ENCODE measurements at regions not wholly inside any gene's neighbourhood (a gene's known extent, or its start where the extent isn't known, plus 50 kb on each side); places are given as distances from the start of the nearest gene placed in this dataset.

DNA sequence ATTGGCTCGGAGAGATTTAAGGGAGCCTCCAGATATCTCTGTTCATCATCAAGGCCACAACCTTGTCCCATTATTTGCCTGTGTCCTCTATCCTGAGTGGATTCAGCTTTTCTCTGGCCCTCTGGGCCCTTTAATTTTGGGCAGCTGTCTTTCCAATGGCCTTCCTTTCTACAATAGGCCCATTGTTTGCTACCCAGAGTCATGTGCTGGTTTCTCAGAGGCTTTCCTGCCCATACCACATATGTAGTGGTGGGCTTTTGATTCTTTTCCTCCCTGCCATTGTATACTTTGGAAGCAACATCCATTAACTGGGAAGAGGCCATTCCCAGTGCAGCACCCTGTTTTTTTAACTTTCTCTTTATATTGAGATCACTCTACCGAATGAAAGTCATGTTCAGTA is 233.9 kb upstream of the SGCD start (continued):
- TF ChIP-seq, protein P1, sequence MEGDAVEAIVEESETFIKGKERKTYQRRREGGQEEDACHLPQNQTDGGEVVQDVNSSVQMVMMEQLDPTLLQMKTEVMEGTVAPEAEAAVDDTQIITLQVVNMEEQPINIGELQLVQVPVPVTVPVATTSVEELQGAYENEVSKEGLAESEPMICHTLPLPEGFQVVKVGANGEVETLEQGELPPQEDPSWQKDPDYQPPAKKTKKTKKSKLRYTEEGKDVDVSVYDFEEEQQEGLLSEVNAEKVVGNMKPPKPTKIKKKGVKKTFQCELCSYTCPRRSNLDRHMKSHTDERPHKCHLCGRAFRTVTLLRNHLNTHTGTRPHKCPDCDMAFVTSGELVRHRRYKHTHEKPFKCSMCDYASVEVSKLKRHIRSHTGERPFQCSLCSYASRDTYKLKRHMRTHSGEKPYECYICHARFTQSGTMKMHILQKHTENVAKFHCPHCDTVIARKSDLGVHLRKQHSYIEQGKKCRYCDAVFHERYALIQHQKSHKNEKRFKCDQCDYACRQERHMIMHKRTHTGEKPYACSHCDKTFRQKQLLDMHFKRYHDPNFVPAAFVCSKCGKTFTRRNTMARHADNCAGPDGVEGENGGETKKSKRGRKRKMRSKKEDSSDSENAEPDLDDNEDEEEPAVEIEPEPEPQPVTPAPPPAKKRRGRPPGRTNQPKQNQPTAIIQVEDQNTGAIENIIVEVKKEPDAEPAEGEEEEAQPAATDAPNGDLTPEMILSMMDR (IDR thresholded peaks at IDR 0.05; ENCODE audit: low read depth, low read length, missing input control), result no peak
- TF ChIP-seq JUND (IDR thresholded peaks at IDR 0.05), result no peak

- H3K27me3 ChIP-seq (ENCODE audit: control insufficient read depth in 4 of 4, insufficient read depth in 4 of 4, low read length in 3 of 4), result no peaks in the 10 kb centered on the region
- no peak overlapping the region for H3K4me3 ChIP-seq (ENCODE audit: low read depth in 1 of 3, low read length in 3 of 3)
- DNase-seq (ENCODE audit: low spot score), result no peak
- H3K9ac ChIP-seq (ENCODE audit: low read depth in 1 of 2, low read length in 2 of 2), result no peak overlapping the region
- peaks cover 0 to 1% (median 0%) of the 10 kb centered on the region in 4 donors for H3K4me1 ChIP-seq (ENCODE audit: control insufficient read depth in 4 of 4, insufficient read depth in 4 of 4, low read length in 3 of 4)
- TF ChIP-seq HNF4G (IDR thresholded peaks at IDR 0.05), result no peak
- TF ChIP-seq NR2F2 (IDR thresholded peaks at IDR 0.05), result no peak
- TF ChIP-seq FOXA1 (IDR thresholded peaks at IDR 0.05), result no peak
- TF ChIP-seq TAF1 (conservative IDR thresholded peaks at IDR 0.05), result no peak
- TF ChIP-seq, protein P1 (IDR thresholded peaks at IDR 0.05; ENCODE audit: low read depth, low read length, missing input control), result no peak
- no peak for TF ChIP-seq SP1 (IDR thresholded peaks at IDR 0.05)
- no peak for TF ChIP-seq RXRA (IDR thresholded peaks at IDR 0.05)
- TF ChIP-seq, protein P2, sequence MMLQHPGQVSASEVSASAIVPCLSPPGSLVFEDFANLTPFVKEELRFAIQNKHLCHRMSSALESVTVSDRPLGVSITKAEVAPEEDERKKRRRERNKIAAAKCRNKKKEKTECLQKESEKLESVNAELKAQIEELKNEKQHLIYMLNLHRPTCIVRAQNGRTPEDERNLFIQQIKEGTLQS (IDR thresholded peaks at IDR 0.05), result no peak
- TF ChIP-seq JUND (IDR thresholded peaks at IDR 0.05), result no peak
- H3K36me3 ChIP-seq (ENCODE audit: control insufficient read depth in 4 of 4, insufficient read depth in 3 of 4, low read depth in 1 of 4, low read length in 3 of 4), result no peaks in the 10 kb centered on the region
- peaks cover 2 to 6% (median 3%) of the 10 kb centered on the region in 4 donors for H3K9me3 ChIP-seq (ENCODE audit: control insufficient read depth in 4 of 4, low read length in 3 of 4)
- H3K27ac ChIP-seq (ENCODE audit: low read depth in 1 of 2, low read length in 2 of 2), result no peak overlapping the region
- 74% methylated on average over 4 of the region's 4 CpGs for WGBS
Measured at GRCh38 chr5:156094001-156094400, 233.0 kb upstream of the SGCD start.

DNA sequence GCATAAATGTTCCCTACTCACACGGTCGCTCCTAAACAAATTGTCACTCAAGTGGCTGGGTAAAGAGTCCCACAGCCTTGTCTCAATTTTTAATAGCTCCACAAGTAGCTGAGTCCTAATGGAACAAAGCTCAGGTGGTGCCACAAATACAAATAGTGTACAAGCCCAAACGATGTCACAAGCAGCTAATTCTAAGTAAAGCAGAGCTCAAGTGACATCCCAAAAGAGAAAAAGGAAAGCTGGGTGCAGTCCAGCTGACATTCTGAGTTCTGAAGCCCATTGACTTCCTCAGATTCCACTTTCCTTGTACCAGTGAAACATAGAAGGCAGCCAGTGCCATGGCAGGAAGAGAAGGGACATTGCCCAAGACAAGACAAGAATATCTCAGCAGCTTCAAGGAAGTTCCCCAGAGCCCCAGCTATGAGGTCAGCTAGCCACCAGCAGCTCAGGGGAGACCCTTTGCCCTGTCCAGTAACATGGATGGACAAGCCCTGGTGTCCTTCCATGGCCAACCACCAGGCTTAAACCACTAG is 231.2 kb upstream of the SGCD start:
- no peak for DNase-seq (ENCODE audit: low spot score)
- Histone ChIP-seq H3K9ac (ENCODE audit: low read depth in 1 of 2, low read length in 2 of 2) (no peak overlapping the region), H3K36me3 (ENCODE audit: control insufficient read depth in 4 of 4, insufficient read depth in 3 of 4, low read depth in 1 of 4, low read length in 3 of 4) (no peaks in the 10 kb centered on the region), H3K4me1 (ENCODE audit: control insufficient read depth in 4 of 4, insufficient read depth in 4 of 4, low read length in 3 of 4) (peaks cover 0 to 1% (median 0%) of the 10 kb centered on the region in 4 donors), H3K27me3 (ENCODE audit: control insufficient read depth in 4 of 4, insufficient read depth in 4 of 4, low read length in 3 of 4) (no peaks in the 10 kb centered on the region), H3K4me3 (ENCODE audit: low read depth in 1 of 3, low read length in 3 of 3) (no peak overlapping the region), H3K27ac (ENCODE audit: low read depth in 1 of 2, low read length in 2 of 2) (no peak overlapping the region), H3K9me3 (ENCODE audit: control insufficient read depth in 4 of 4, low read length in 3 of 4) (peaks cover under 1 to 6% (median 2%) of the 10 kb centered on the region in 4 donors)
- WGBS, result 83% methylated on average over 3 of the region's 3 CpGs
- TF ChIP-seq FOXA1 (IDR thresholded peaks at IDR 0.05), result no peak
- no peak for TF ChIP-seq TAF1 (conservative IDR thresholded peaks at IDR 0.05)
- no peak for TF ChIP-seq NR2F2 (IDR thresholded peaks at IDR 0.05)
- TF ChIP-seq RAD21 (IDR thresholded peaks at IDR 0.05), result no peak
- TF ChIP-seq MAX (IDR thresholded peaks at IDR 0.05), result no peak
- TF ChIP-seq HNF4A (conservative IDR thresholded peaks at IDR 0.05), result no peak
- no peak for TF ChIP-seq SP1 (IDR thresholded peaks at IDR 0.05)
- TF ChIP-seq FOXA2 (IDR thresholded peaks at IDR 0.05), result no peak
- TF ChIP-seq, protein P1 (IDR thresholded peaks at IDR 0.05; ENCODE audit: low read depth, low read length, missing input control), result no peak
- no peak for TF ChIP-seq RXRA (IDR thresholded peaks at IDR 0.05)
- TF ChIP-seq YY1 (IDR thresholded peaks at IDR 0.05), result no peak
- TF ChIP-seq JUND (IDR thresholded peaks at IDR 0.05), result no peak
- no peak for TF ChIP-seq GABPA (IDR thresholded peaks at IDR 0.05 in 1 of 2, conservative IDR thresholded peaks at IDR 0.05 in 1 of 2)
- no peak for TF ChIP-seq REST (IDR thresholded peaks at IDR 0.05)
- TF ChIP-seq, protein P2 (IDR thresholded peaks at IDR 0.05), result no peak
- no peak for TF ChIP-seq HNF4G (IDR thresholded peaks at IDR 0.05)

Data from liver (tissue), 8 donors.